Erythroblast (primary cell): ENCODE measurements at regions not wholly inside any gene's neighbourhood (a gene's known extent, or its start where the extent isn't known, plus 50 kb on each side); places are given as distances from the start of the nearest gene placed in this dataset.

Experiments
- DNase-seq, 2 experiments: peaks; one replicate each; lab custom pipeline; 2025; lab: John Stamatoyannopoulos, UW
- GATA1 ChIP-seq: IDR thresholded peaks from 2 replicates; pipeline ENCODE4 v1.6.1; 2011; ENCODE audit warnings: low read depth, mild to moderate bottlenecking, control low read depth, low read length, moderate library complexity
- POLR2A ChIP-seq: IDR thresholded peaks from 2 replicates; pipeline ENCODE4 v1.6.1; 2011; ENCODE audit warnings: mild to moderate bottlenecking, low read length

DNA sequence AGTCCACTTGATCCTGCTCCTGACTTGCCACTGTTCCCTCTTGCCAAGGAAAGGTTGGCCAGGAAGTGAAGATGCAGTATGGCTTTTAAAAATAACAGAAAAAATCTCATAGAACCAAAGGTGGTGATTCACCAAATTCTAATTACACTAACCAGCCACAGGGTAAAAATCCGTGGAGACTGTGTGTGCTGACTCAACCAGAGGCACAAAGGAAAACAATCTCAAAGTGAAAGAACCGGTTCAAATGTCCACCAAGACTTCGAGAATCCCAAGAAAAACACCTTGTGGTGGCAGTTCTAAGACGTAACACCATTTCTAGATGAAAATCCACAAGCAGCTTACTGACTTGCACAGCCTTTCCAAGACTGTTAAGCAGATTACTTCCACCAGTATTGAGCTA is 279.1 kb downstream of the TLE1 start:
- no peak for DNase-seq
- TF ChIP-seq GATA1 (no peak), POLR2A (no peak)

GRCh38 chr9:81408951-81409350 is 280.4 kb downstream of the TLE1 start:
- DNase-seq: no peak
- no peak for TF ChIP-seq GATA1
- no peak for TF ChIP-seq POLR2A

GRCh38 chr9:81404931-81405598 is 284.3 kb downstream of the TLE1 start:
- no peak for TF ChIP-seq POLR2A
- TF ChIP-seq GATA1: no peak
- no peak for DNase-seq

DNA sequence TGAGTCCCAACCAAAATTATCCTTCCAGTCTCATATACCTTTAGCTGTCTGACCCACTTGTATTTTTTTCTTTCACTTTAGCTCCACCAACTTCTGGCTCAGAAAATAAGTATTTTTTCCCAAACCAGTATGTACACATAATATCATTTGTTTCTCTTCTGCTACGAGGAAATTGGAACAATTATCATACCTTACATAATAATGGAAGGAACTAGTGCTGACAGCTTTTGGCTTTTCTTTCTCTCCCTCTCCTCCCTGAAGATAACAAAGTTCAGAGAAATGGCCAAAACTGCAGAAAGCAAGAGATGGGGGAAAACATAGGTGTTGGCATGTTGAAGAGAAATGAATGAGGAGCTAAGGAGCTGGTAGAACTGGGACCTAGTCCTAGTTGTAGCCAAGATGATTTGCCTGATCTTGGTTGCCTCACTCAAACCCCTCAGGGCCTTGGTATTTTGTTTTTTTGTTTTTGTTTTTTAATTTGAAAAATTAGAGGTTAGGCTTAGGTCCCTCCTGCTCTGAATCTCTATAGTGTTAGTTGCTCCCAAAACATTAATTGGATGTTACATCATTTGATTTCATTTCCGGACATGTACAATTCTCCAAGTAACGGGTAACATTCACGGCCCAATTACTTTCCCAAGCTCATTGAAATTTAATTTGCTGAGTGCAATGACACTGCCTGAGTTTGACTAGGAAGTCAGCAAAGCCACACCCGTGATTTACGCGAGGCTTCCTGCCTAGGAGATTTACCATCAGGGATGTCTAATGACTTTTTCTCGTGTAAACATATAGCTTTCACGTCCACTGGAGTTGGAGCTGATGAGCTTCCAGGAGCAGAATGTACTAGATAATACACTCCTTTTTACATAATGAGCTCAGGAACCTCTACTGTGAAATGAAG is 291.6 kb downstream of the TLE1 start:
- DNase-seq: no peak

DNA sequence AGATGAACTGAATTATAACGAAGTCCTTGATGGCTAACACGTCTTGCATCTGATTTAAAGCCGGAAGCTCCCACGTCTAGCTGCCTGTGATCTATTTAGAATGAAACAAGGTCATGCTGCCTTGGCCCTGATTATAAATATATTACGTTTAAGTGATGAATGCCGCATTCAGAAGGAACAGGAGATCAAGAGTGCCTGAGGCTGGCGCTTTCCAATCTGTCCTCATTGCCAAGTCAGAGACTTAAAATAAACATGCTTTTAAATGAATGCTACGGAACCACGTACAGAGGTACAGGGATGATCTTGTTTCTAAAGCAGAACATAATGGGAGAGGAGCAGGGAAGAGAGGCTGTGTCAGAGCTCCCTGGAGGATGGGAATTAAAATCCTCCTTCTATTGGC is 292.8 kb downstream of the TLE1 start:
- DNase-seq: no peak
- TF ChIP-seq POLR2A (no peak), GATA1 (no peak)

More for the DNA sequence above, 291.6 kb downstream of the TLE1 start:
- TF ChIP-seq GATA1 (no peak), POLR2A (no peak)

GRCh38 chr9:81395676-81396054 is 293.7 kb downstream of the TLE1 start:
- no peak for TF ChIP-seq POLR2A
- no peak for TF ChIP-seq GATA1

DNA sequence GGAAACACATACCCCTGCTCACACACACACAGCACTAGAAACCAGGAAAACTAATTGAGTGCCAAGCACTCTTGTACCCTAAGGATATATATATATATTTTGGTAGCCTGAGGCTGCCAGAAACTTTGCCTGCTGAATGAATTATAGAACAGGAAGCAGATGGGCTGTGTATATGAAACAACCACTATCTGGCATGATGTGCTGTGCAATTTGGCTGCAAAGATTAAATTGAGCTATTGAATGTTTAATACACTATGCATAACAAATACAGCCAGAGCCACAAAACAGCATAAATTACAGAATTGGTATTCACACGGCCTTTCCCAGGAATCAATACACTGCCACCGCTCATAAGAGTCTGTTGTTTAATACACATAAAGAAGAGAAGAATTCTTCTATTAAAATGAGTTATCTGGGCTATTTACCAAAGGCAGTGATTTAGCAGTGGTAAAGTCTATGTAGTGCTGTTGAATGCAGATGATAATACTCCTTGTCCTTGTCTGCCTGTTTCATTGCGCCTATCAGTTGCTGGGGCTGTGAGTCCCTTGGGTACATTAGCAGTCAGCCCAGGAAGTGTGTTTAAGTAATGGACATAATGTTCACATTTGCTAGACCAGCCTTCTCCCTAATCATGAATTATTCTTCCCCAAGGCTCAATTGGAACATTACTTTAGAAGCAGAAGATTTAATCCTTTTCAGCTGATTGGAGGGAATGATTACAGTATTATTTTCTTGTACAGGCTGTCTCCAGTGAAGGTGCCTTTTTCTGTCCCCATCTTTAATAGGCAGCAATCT is 294.3 kb downstream of the TLE1 start:
- DNase-seq: no peak
- TF ChIP-seq GATA1: no peak
- TF ChIP-seq POLR2A: no peak

More at GRCh38 chr9:81395676-81396054, 293.7 kb downstream of the TLE1 start:
- DNase-seq: no peak

- no peak for DNase-seq
- TF ChIP-seq GATA1: no peak
These were observed 295.1 kb downstream of the TLE1 start for GRCh38 chr9:81393985-81394811.

DNA sequence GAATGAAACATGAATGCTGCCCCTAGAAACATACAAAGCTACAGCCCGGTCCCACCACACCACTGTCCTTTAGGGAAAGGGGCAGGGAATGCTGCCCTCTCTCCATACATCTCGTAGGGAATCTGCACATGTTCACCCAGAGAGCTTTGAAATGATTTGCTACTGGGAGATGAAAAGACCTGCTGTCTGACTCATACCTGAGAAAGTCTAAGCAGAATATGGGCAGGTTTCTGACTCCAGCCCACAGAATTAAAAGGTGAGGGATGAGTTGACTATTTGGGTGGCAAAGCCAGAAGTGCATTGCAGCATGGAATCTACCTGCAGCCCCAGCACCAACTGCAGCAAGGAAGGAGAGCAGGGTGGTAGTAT is 297.9 kb downstream of the TLE1 start:
- DNase-seq: no peak
- TF ChIP-seq POLR2A (no peak), GATA1 (no peak)

DNA sequence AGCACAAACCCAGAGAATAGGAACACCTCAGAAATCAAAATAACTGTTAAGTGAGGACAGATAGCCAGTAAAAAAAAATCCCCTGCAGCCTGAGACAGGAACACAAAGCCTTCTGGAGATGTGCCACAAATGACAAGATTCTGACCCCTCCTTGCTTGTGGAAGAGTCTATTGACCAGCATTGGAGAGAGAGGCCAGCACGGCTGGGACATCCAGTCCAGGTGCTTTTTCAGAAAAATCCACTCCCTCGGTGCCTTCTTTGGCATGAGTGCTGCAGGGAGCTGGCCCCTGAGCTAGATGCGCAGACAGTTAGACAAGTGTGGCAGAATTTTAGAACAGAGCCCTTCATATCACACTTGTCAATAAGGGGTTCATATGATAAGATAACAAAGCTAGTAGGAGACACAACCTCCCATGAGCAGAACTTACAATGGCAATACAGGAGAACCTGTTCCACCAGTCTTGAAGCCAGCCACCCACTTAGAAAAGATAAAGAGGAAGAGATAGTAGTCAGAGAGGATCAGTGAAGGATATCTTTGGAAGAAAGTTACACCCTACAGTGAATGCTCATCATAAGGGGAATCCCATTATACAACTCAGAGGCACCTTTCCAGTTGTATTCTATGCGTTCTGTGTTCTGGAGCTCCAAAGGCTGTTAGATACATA is 298.4 kb downstream of the TLE1 start:
- DNase-seq: peak in 1 of 2 experiments; percentile 41
- TF ChIP-seq POLR2A (no peak), GATA1 (no peak)

DNA sequence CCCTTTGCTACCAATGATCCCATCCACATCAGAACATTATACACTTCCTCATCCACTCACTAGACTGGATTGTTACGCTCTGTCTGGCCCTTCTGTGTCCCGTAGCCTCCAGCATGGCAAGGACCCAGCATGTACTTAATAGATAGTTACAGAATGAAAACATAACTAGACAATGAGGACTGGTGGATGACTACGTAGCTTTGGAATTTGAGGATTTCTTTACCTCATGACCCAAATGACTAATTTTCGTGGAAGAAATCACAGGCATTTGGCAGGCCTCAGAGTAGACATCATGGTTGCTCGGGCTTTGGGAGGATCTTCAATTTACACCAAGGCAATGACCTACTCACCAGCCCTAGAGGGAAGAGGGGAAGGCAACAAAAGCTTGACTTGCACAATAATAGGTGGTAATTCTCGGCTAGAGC is 299.8 kb downstream of the TLE1 start:
- TF ChIP-seq POLR2A: no peak
- TF ChIP-seq GATA1: no peak
- no peak for DNase-seq

DNA sequence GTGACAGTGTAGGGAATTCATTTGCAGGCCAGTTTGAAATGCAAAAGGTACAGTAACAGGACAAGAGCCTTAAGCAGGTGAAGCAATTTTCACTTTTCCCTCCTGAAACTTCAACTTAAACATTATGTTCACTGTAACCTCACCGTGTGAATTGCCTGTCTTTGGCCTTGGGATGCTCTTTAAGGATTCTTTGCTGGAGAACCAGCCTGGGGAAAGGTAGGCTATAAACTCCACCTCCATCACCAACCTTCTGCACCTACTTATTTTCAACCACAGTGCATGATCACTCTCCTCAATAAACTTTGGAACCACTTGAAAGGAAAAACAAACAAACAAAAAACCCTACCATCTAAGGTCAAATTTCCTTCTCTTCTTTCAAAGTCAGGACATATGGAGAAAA is 300.5 kb downstream of the TLE1 start:
- no peak for TF ChIP-seq GATA1
- no peak for TF ChIP-seq POLR2A
- DNase-seq: no peak
